Left hindlimb (tissue), 1 donor: ENCODE measurements at regions not wholly inside any gene's neighbourhood (a gene's known extent, or its start where the extent isn't known, plus 50 kb on each side); places are given as distances from the start of the nearest gene placed in this dataset.

Experiments
- DNase-seq: peaks from one replicate; pipeline ENCODE4 v3.0.0-alpha.2; 2018

- DNase-seq: no peak
Observed at GRCh38 chr20:17023806-17024205, 203.0 kb upstream of the PCSK2 start.

- DNase-seq: no peak
Observed at GRCh38 chr20:17024513-17025119, 202.2 kb upstream of the PCSK2 start.

- DNase-seq: no peak
Observed at GRCh38 chr20:17026346-17026745, 200.5 kb upstream of the PCSK2 start.

GRCh38 chr20:17029698-17030097 lies 197.1 kb upstream of the PCSK2 start:
- no peak for DNase-seq

- DNase-seq: no peak
Observed at GRCh38 chr20:17036541-17036940, 190.3 kb upstream of the PCSK2 start.

GRCh38 chr20:17042122-17042521 lies 184.7 kb upstream of the PCSK2 start:
- DNase-seq: no peak

GRCh38 chr20:17043323-17043722 lies 183.5 kb upstream of the PCSK2 start:
- DNase-seq: no peak

DNA sequence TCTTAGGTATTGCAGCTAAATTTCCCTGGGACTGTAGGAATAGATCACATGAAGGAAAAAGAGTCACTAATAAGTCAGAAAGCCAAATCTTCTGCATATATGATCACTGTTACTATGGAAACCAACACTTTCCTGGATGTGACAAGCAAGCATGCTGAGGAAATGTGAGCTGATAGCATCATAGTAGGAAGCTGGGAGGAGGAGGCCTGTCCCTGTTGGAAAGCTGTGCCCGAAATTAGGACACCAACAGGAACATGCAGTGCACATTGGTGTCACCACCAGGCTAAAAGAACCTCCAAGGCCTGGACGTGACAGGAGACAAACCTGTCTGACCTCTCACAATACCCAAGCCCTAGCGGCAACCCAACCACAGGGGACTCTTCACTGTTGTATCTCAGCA lies 181.9 kb upstream of the PCSK2 start:
- no peak for DNase-seq

- no peak for DNase-seq
Observed at GRCh38 chr20:17059465-17059864, 167.4 kb upstream of the PCSK2 start.

DNA sequence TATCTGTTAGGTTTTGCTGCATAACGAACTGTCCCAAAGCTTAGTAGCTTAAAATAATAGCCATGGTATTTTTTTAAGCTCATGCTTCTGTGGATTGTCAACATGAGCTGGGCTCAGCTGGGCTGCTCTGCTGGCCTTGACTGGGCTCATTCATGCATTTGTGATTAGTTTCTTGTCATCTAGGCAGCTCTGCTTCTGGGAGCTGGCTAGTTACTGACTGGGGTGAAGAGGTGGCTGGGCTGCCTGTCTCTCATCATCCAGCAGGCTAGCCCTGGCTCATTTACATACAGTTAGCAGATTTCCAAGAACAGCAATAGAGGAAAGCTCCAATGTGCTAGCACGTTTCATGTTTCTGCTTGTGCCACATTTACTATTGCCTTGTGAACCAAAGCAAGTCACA lies 165.1 kb upstream of the PCSK2 start:
- no peak for DNase-seq

DNA sequence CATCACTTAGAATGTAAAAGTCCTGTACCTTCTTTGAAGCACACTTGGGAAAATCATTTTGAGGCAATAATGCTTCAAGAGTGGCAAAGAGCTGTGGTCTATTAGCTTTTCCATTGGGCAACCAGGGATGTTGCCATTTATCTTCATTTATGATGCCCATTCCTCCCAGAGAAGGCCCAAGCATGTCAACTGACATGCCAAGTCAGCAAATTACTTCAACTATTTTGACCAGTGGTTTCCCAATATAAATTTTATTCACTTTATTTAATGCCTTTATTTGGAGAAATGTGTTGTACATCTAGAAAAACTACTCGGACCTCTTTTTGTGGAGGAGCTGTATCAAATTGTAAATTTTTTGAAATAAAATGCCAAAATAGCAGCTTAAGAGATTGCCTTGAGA lies 164.1 kb upstream of the PCSK2 start:
- DNase-seq: no peak

DNA sequence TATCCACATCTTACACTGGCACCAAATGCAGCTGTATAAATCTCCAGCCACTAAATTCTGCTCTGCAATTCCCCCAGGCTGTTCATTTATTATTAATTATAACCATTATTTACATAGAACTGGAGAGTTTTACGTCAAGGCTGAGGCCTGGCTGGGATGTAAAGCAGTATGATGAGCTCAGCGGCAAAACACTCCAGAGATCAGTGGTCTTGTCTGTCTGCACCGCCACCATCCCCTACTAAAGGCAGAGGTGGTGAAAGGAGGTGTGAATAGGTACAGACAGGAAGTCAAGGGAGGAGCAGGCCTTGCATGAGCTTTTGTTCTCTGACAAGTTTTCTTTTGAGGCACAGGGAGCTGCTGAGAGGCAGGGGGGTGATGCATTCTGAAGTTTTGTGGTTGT lies 159.9 kb upstream of the PCSK2 start:
- DNase-seq: no peak

DNA sequence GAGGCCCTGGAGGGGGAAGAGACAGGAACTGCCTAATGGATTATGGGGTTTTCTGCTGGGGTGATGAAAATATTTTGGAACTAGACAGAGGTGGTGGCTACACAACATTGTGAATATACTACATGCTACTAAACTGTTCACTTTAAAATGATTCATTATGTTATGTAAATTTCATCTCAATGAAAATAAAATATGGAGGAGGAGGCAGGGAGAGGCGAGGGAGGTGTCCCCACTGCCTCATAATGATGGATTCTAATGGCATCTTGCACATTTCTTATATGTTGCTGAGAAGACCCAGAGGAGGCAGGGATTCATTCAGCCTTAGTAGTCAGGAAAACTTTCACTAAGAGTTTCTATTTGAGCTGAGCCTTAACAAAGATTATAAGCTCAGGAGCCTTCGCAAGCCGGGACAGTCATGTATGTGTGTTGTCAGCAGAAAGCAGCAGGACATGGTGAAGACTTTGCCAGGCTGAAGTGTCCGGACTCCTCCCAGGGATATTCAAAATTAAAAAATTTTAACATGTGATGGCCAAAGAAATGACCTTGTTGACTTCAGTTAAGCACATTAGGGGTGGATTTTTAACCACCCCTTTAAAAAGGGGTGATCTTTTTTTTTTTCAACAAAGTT lies 158.6 kb upstream of the PCSK2 start:
- no peak for DNase-seq

GRCh38 chr20:17077030-17077429 lies 149.8 kb upstream of the PCSK2 start:
- DNase-seq: no peak

DNA sequence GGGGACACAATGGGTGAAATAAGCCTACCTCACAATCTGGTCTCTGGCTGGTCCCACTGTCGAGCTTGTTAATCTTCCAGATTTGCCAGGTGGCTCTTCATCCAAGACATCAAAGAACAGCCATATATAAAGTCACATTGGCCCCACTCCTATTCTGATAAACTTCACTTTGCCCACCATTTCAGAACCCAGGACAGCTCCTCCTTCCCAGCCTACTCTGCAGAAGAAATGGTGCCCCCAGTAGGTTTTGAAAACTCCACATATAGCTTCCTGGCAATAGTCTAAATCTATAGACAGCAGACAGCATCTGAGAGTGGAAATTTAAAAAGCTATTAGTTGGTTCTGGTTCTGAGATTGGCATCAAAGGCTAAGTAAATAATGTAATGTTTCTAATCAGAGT lies 143.1 kb upstream of the PCSK2 start:
- DNase-seq: no peak

DNA sequence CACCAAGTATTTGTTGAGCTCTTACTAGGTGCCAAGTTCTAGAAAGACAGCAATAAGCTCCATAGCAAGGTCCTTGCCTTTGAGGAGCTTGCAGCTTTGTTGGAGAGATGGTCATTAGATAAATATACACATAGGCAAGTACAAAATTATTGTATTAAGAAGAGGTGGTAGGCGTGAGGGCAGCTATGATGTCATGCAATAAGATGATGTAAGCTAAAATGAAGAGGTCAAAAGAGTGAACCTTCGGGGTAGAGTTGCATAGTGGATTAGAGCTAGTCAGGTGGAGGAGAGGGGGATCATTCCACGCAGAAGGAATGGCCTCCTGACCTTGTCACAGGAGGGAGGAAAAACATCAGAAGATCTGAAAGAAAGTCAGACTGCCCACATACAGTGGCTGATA lies 141.9 kb upstream of the PCSK2 start:
- DNase-seq: no peak

DNA sequence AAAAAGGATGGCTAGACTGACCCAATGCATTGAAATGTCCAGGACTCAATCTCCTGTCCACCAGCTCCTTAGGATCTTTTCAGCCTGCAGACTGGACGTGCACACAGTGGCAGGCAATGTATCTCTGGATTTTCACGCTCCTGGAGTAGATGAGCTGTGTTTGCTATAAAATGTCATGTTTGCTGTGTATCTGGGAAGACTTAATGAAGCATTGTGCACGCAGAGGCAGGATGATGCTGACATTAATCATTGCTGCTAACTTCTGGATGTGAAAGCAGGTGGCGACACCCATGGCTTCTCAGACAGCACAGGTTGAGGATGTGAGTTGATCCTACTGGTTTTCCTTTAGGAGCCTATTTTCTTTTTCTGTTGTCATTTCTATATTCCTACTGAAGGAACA lies 133.1 kb upstream of the PCSK2 start:
- no peak for DNase-seq

DNA sequence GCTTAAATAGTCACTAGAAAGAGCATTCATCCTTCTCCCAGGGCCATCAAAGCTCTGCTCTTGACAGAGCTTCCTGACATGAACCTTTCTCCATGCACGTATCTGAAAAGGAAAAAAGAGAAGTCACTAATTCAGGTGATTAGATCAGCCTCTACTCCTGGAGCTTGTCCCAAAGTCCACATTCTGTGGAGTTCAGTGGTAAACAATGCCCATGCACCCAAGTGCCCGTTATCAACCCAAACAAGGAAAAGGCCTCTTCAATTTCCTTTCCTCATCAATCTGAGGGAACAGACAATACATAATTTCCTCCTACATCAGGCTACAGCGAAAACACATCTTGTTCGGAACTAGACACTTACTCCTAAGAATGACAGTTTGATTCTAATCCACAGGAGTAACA lies 129.2 kb upstream of the PCSK2 start:
- DNase-seq: no peak

DNA sequence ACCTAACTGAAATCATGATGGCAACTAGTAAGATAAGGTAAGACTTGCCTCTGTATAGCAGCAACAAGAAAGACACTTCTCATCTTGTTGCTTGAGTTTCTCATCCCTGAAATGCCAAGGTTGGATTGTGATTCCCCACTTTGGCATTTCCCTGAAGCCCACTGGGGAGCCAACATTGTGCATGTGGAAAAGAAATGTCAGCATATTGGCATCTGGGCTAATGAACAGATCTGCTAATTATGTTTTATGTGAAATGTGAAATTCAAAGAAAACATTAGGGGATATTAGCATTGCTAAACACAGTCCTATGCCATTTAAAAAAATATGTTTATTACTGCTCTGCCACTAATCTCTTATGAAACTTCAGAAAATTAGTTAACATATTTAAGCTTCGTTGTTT lies 126.3 kb upstream of the PCSK2 start:
- no peak for DNase-seq

DNA sequence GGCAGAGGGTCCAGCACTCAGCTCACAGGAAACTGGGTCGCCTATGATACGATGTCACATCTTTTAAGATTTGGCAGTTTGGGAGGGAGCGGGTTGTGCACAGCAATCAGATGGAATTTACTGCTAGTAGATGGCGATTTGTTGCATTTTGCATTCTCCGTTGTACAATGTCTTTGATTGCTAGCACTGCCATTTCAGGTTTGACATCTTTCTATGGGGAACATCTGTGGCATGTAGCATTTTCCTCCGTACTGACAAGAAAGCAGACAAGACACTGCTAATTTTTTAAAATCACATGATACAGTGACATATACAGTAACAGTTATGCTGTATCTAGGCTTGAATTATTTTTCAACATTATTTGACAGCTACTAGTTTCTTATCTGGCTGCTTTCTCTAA lies 119.7 kb upstream of the PCSK2 start:
- no peak for DNase-seq

DNA sequence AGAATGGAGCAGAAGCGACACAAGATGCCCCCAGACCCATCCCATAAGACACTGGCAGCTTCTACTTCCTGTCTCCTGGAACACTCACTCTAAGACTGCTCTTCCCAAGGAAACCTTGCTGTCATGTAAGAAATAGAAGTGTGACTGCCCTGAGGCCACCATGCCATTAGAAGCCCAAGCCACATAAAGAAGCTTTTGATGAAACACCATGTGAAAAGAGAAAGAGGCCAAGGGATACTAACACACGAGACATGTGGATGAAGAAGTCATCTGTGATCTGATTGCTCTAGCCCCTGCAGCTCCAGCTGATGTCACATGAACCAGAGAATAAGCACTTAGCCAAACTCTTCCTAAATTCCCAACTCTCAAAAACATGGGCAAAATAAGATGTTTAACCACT lies 117.9 kb upstream of the PCSK2 start:
- DNase-seq: no peak

DNA sequence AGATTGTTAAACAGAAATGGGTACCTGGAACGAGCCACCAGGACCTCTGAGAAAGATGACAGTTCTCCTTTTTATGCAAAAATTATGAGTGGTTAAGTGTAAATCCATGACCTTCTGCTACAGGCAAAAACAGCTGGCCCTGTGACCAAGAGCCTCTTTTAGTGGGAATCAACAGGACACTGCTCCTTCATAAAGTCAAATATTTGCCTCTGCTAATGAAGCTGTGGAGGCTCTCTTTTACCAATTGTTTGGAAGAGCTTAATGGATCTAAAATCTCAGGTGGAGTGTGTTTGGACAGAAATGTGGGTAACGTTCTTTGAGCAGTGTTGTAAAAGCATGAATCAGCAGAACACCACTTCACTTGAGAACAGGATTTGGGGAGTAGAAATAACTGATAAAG lies 117.5 kb upstream of the PCSK2 start:
- no peak for DNase-seq

GRCh38 chr20:17128206-17128605 lies 98.6 kb upstream of the PCSK2 start:
- no peak for DNase-seq

- no peak for DNase-seq
Observed at GRCh38 chr20:17129089-17129488, 97.8 kb upstream of the PCSK2 start.

- no peak for DNase-seq
Observed at GRCh38 chr20:17137692-17138091, 89.1 kb upstream of the PCSK2 start.
